ENCODE measurements at regions not wholly inside any gene's neighbourhood (a gene's known extent, or its start where the extent isn't known, plus 50 kb on each side); places are given as distances from the start of the nearest gene placed in this dataset.

DNA sequence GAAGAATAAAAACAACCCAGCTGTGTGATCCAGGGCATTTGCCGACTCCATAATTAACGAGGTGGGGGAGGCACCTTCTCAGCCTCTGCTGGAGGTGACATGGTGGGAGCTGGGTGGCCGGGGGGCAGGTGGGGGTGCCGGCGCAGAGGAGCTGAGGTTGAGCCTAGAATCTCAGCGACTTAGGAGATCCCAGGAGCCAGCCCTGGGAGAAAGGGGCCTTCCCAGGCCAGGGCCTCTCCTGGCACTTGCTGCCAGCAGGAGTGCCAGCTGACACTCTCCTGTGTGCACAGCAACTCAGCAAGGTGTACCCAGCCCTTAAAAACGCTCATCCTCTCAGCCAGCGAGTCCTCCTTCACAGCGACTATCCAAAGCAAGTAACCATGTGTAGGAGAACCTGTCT lies 62.8 kb upstream of the FCN1 start:
- TF ChIP-seq, protein P1, sequence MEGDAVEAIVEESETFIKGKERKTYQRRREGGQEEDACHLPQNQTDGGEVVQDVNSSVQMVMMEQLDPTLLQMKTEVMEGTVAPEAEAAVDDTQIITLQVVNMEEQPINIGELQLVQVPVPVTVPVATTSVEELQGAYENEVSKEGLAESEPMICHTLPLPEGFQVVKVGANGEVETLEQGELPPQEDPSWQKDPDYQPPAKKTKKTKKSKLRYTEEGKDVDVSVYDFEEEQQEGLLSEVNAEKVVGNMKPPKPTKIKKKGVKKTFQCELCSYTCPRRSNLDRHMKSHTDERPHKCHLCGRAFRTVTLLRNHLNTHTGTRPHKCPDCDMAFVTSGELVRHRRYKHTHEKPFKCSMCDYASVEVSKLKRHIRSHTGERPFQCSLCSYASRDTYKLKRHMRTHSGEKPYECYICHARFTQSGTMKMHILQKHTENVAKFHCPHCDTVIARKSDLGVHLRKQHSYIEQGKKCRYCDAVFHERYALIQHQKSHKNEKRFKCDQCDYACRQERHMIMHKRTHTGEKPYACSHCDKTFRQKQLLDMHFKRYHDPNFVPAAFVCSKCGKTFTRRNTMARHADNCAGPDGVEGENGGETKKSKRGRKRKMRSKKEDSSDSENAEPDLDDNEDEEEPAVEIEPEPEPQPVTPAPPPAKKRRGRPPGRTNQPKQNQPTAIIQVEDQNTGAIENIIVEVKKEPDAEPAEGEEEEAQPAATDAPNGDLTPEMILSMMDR (conservative IDR thresholded peaks at IDR 0.05 in 1 of 2, IDR thresholded peaks at IDR 0.05 in 1 of 2; ENCODE audit: extremely low read depth in 1 of 2, insufficient read depth in 1 of 2, low read depth in 1 of 2, low read length in 2 of 2), result no peak
- no peak for TF ChIP-seq EZH2 (IDR thresholded peaks at IDR 0.05; ENCODE audit: borderline replicate concordance, low read length)
